ENCODE measurements at regions not wholly inside any gene's neighbourhood (a gene's known extent, or its start where the extent isn't known, plus 50 kb on each side); places are given as distances from the start of the nearest gene placed in this dataset.

GRCh38 chr14:100664231-100664630 is 62.5 kb upstream of the DLK1 start:
- no peak overlapping the region for H3K27ac ChIP-seq
- H3K4me1 ChIP-seq (replicated peaks), result peaks cover 10% of the 10 kb centered on the region
- H3K27me3 ChIP-seq (replicated peaks), result no peaks in the 10 kb centered on the region

GRCh38 chr14:100664841-100665510 is 61.7 kb upstream of the DLK1 start:
- H3K4me3 ChIP-seq, result no peak overlapping the region
- peaks cover 10% of the 10 kb centered on the region for H3K4me1 ChIP-seq (replicated peaks)
- H3K27ac ChIP-seq, result no peak overlapping the region
- H3K27me3 ChIP-seq (replicated peaks), result no peaks in the 10 kb centered on the region
- H3K36me3 ChIP-seq, result no peaks in the 10 kb centered on the region
- no peaks in the 10 kb centered on the region for H3K9me3 ChIP-seq (replicated peaks)
- no peak for DNase-seq (ENCODE audit: low read depth in 1 of 2, low spot score in 2 of 2)

More at GRCh38 chr14:100664231-100664630, 62.5 kb upstream of the DLK1 start:
- no peak overlapping the region for H3K4me3 ChIP-seq
- no peaks in the 10 kb centered on the region for H3K36me3 ChIP-seq
- H3K9me3 ChIP-seq (replicated peaks), result no peaks in the 10 kb centered on the region
- DNase-seq (ENCODE audit: low read depth in 1 of 2, low spot score in 2 of 2), result no peak

- no peaks in the 10 kb centered on the region for H3K27me3 ChIP-seq (replicated peaks)
- no peaks in the 10 kb centered on the region for H3K36me3 ChIP-seq
- no peaks in the 10 kb centered on the region for H3K9me3 ChIP-seq (replicated peaks)
- H3K4me3 ChIP-seq, result no peak overlapping the region
- no peak overlapping the region for H3K27ac ChIP-seq
- DNase-seq (ENCODE audit: low read depth in 1 of 2, low spot score in 2 of 2), result no peak
- peaks cover 14% of the 10 kb centered on the region for H3K4me1 ChIP-seq (replicated peaks)
These were observed 61.1 kb upstream of the DLK1 start for GRCh38 chr14:100665511-100666032.

- H3K4me1 ChIP-seq (replicated peaks), result peaks cover 14% of the 10 kb centered on the region
- H3K36me3 ChIP-seq, result no peaks in the 10 kb centered on the region
- H3K9me3 ChIP-seq (replicated peaks), result no peaks in the 10 kb centered on the region
- no peak overlapping the region for H3K4me3 ChIP-seq
- no peaks in the 10 kb centered on the region for H3K27me3 ChIP-seq (replicated peaks)
- H3K27ac ChIP-seq, result no peak overlapping the region
- no peak for DNase-seq (ENCODE audit: low read depth in 1 of 2, low spot score in 2 of 2)
These were observed 60.3 kb upstream of the DLK1 start for GRCh38 chr14:100666403-100666802.

- Histone ChIP-seq H3K36me3 (no peaks in the 10 kb centered on the region), H3K27me3 (replicated peaks) (no peaks in the 10 kb centered on the region), H3K4me1 (replicated peaks) (peaks cover 14% of the 10 kb centered on the region), H3K27ac (no peak overlapping the region), H3K9me3 (replicated peaks) (no peaks in the 10 kb centered on the region), H3K4me3 (no peak overlapping the region)
- DNase-seq (ENCODE audit: low read depth in 1 of 2, low spot score in 2 of 2), result no peak
These were observed 59.8 kb upstream of the DLK1 start for GRCh38 chr14:100666851-100667250.

- Histone ChIP-seq H3K27ac (no peak overlapping the region), H3K4me1 (replicated peaks) (peaks cover 14% of the 10 kb centered on the region), H3K9me3 (replicated peaks) (no peaks in the 10 kb centered on the region), H3K27me3 (replicated peaks) (no peaks in the 10 kb centered on the region), H3K36me3 (no peaks in the 10 kb centered on the region), H3K4me3 (no peak overlapping the region)
- no peak for DNase-seq (ENCODE audit: low read depth in 1 of 2, low spot score in 2 of 2)
These were observed 59.0 kb upstream of the DLK1 start for GRCh38 chr14:100667656-100668055.

- peaks cover 14% of the 10 kb centered on the region for H3K4me1 ChIP-seq (replicated peaks)
- H3K4me3 ChIP-seq, result no peak overlapping the region
- no peaks in the 10 kb centered on the region for H3K27me3 ChIP-seq (replicated peaks)
- no peak for DNase-seq (ENCODE audit: low read depth in 1 of 2, low spot score in 2 of 2)
- no peaks in the 10 kb centered on the region for H3K36me3 ChIP-seq
- H3K9me3 ChIP-seq (replicated peaks), result no peaks in the 10 kb centered on the region
- no peak overlapping the region for H3K27ac ChIP-seq
These were observed 58.3 kb upstream of the DLK1 start for GRCh38 chr14:100668352-100668751.

GRCh38 chr14:100669011-100669412 is 57.7 kb upstream of the DLK1 start:
- no peaks in the 10 kb centered on the region for H3K27me3 ChIP-seq (replicated peaks)
- H3K9me3 ChIP-seq (replicated peaks), result no peaks in the 10 kb centered on the region
- DNase-seq (ENCODE audit: low read depth in 1 of 2, low spot score in 2 of 2), result no peak
- no peak overlapping the region for H3K27ac ChIP-seq
- H3K36me3 ChIP-seq, result no peaks in the 10 kb centered on the region
- H3K4me1 ChIP-seq (replicated peaks), result peaks cover 14% of the 10 kb centered on the region
- no peak overlapping the region for H3K4me3 ChIP-seq

- peaks cover 14% of the 10 kb centered on the region for H3K4me1 ChIP-seq (replicated peaks)
- no peaks in the 10 kb centered on the region for H3K36me3 ChIP-seq
- no peaks in the 10 kb centered on the region for H3K9me3 ChIP-seq (replicated peaks)
- H3K27ac ChIP-seq, result no peak overlapping the region
- no peaks in the 10 kb centered on the region for H3K27me3 ChIP-seq (replicated peaks)
- no peak overlapping the region for H3K4me3 ChIP-seq
- DNase-seq (ENCODE audit: low read depth in 1 of 2, low spot score in 2 of 2), result no peak
These were observed 57.2 kb upstream of the DLK1 start for GRCh38 chr14:100669468-100669867.

GRCh38 chr14:100670017-100670752 is 56.5 kb upstream of the DLK1 start:
- H3K9me3 ChIP-seq (replicated peaks), result no peaks in the 10 kb centered on the region
- H3K4me3 ChIP-seq, result no peak overlapping the region
- peaks cover 12% of the 10 kb centered on the region for H3K4me1 ChIP-seq (replicated peaks)
- no peaks in the 10 kb centered on the region for H3K27me3 ChIP-seq (replicated peaks)
- H3K27ac ChIP-seq, result no peak overlapping the region
- DNase-seq (ENCODE audit: low read depth in 1 of 2, low spot score in 2 of 2), result no peak
- H3K36me3 ChIP-seq, result no peaks in the 10 kb centered on the region

- H3K9me3 ChIP-seq (replicated peaks), result no peaks in the 10 kb centered on the region
- DNase-seq (ENCODE audit: low read depth in 1 of 2, low spot score in 2 of 2), result no peak
- H3K36me3 ChIP-seq, result no peaks in the 10 kb centered on the region
- H3K27ac ChIP-seq, result no peak overlapping the region
- no peak overlapping the region for H3K4me3 ChIP-seq
- H3K4me1 ChIP-seq (replicated peaks), result peaks cover 8% of the 10 kb centered on the region; the same call in 1 of the 2 replicates
- H3K27me3 ChIP-seq (replicated peaks), result no peaks in the 10 kb centered on the region
These were observed 56.0 kb upstream of the DLK1 start for GRCh38 chr14:100670753-100671049.

- H3K27ac ChIP-seq, result no peak overlapping the region
- no peaks in the 10 kb centered on the region for H3K9me3 ChIP-seq (replicated peaks)
- DNase-seq (ENCODE audit: low read depth in 1 of 2, low spot score in 2 of 2), result no peak
- no peak overlapping the region for H3K4me3 ChIP-seq
- H3K27me3 ChIP-seq (replicated peaks), result no peaks in the 10 kb centered on the region
- 0 out of 2 replicates have a peak, but pooled peaks cover 5% of the 10 kb centered on the region for H3K4me1 ChIP-seq (replicated peaks)
- H3K36me3 ChIP-seq, result no peaks in the 10 kb centered on the region
These were observed 55.2 kb upstream of the DLK1 start for GRCh38 chr14:100671386-100671901.

- Histone ChIP-seq H3K9me3 (replicated peaks) (no peaks in the 10 kb centered on the region), H3K36me3 (no peaks in the 10 kb centered on the region), H3K4me1 (replicated peaks) (0 out of 2 replicates have a peak, but pooled peaks cover 5% of the 10 kb centered on the region), H3K4me3 (no peak overlapping the region), H3K27ac (no peak overlapping the region), H3K27me3 (replicated peaks) (no peaks in the 10 kb centered on the region)
- no peak for DNase-seq (ENCODE audit: low read depth in 1 of 2, low spot score in 2 of 2)
These were observed 54.8 kb upstream of the DLK1 start for GRCh38 chr14:100671906-100672305.

GRCh38 chr14:100673085-100673806 is 53.4 kb upstream of the DLK1 start:
- H3K36me3 ChIP-seq, result no peaks in the 10 kb centered on the region
- no peaks in the 10 kb centered on the region for H3K9me3 ChIP-seq (replicated peaks)
- DNase-seq (ENCODE audit: low read depth in 1 of 2, low spot score in 2 of 2), result no peak
- no peaks in the 10 kb centered on the region for H3K27me3 ChIP-seq (replicated peaks)
- H3K27ac ChIP-seq, result no peak overlapping the region
- no peak overlapping the region for H3K4me3 ChIP-seq
- H3K4me1 ChIP-seq (replicated peaks), result peaks cover 12% of the 10 kb centered on the region

Measured in SJSA1 (cell line).